Neural cell (in vitro differentiated cells): ENCODE measurements at regions not wholly inside any gene's neighbourhood (a gene's known extent, or its start where the extent isn't known, plus 50 kb on each side); places are given as distances from the start of the nearest gene placed in this dataset.

ENCODE experiments used
- H2AFZ ChIP-seq: fragments of 200-600, 300-800 bp; sonication (generic), shearing (Covaris generic); 2 replicates; pipeline ENCODE4 v1.6.0; 2014; ENCODE audit warnings: low read depth, mild to moderate bottlenecking, antibody characterized with exemption, low read length, moderate library complexity
- H3F3A ChIP-seq: fragments of 200-600 bp; shearing (Covaris generic); 2 replicates; pipeline ENCODE4 v1.6.1; 2016; ENCODE audit warnings: mild to moderate bottlenecking, moderate library complexity, mixed read lengths, antibody characterized with exemption, low read length; ENCODE audit not compliant: insufficient read depth, poor library complexity, severe bottlenecking
- H3K27ac ChIP-seq: fragments of 200-600, 300-800 bp; sonication (generic), shearing (Covaris generic); 2 replicates; pipeline ENCODE4 v1.5.1; 2014; ENCODE audit warnings: mild to moderate bottlenecking, low read length, moderate library complexity
- H3K27me3 ChIP-seq: fragments of 300-800, 200-600 bp; sonication (generic), shearing (Covaris generic); 2 replicates; pipeline ENCODE4 v1.6.0; 2014; ENCODE audit warnings: mild to moderate bottlenecking, low read depth, low read length, moderate library complexity; ENCODE audit not compliant: insufficient read depth
- H3K36me3 ChIP-seq: fragments of 300-800, 200-600 bp; sonication (generic), shearing (Covaris generic); 2 replicates; pipeline ENCODE4 v1.5.1; 2014; ENCODE audit warnings: mild to moderate bottlenecking, antibody characterized with exemption, low read length, moderate library complexity; ENCODE audit not compliant: insufficient read depth
- H3K4me2 ChIP-seq: fragments of 300-800, 200-600 bp; sonication (generic), shearing (Covaris generic); 2 replicates; pipeline ENCODE4 v1.6.0; 2014; ENCODE audit warnings: mild to moderate bottlenecking, low read length
- H3K4me3 ChIP-seq: fragments of 300-800, 200-600 bp; sonication (generic), shearing (Covaris generic); 2 replicates; pipeline ENCODE4 v1.5.1; 2014; ENCODE audit warnings: mild to moderate bottlenecking, low read length, moderate library complexity
- H3K79me2 ChIP-seq: fragments of 200-600 bp; shearing (Covaris generic); replicated peaks from 2 replicates; pipeline ENCODE4 v1.6.0; 2014; ENCODE audit warnings: mild to moderate bottlenecking, low read length, moderate library complexity; ENCODE audit not compliant: insufficient read depth
- H3K9ac ChIP-seq: fragments of 300-800, 200-600 bp; sonication (generic), shearing (Covaris generic); 2 replicates; pipeline ENCODE4 v1.6.1; 2016; ENCODE audit warnings: mild to moderate bottlenecking, low read length, mixed read lengths
- H3K9me2 ChIP-seq: fragments of 200-600 bp; shearing (Covaris generic); 2 replicates; pipeline ENCODE4 v1.6.1; 2016; ENCODE audit warnings: mild to moderate bottlenecking, low read length, mixed read lengths; ENCODE audit not compliant: insufficient read depth
- H3K9me3 ChIP-seq: fragments of 200-600, 300-800 bp; sonication (generic), shearing (Covaris generic); 2 replicates; pipeline ENCODE4 v1.6.1; 2016; ENCODE audit warnings: mild to moderate bottlenecking, mixed run types, low read length, moderate library complexity, mixed read lengths
- H4K20me1 ChIP-seq: fragments of 200-600 bp; shearing (Covaris generic); 2 replicates; pipeline ENCODE4 v1.6.1; 2016; ENCODE audit warnings: mild to moderate bottlenecking, mixed run types; ENCODE audit not compliant: insufficient read depth
- CTCF ChIP-seq: fragments of 450-650 bp; IDR thresholded peaks from 2 replicates; pipeline ENCODE4 v1.5.1; 2014; ENCODE audit warnings: antibody characterized with exemption, mild to moderate bottlenecking, moderate library complexity; ENCODE audit not compliant: poor library complexity, severe bottlenecking
- EZH2 ChIP-seq: fragments of 200-600, 300-800 bp; shearing (Covaris generic), sonication (generic); IDR thresholded peaks from 2 replicates; pipeline ENCODE4 v1.6.1; 2014; ENCODE audit warnings: antibody characterized with exemption, low read length, borderline replicate concordance, mild to moderate bottlenecking; ENCODE audit not compliant: insufficient read depth, poor library complexity, severe bottlenecking
- MXI1 ChIP-seq: fragments of 450-650 bp; conservative IDR thresholded peaks from 2 replicates; pipeline ENCODE4 v1.6.1; 2014; ENCODE audit warnings: antibody characterized with exemption, mild to moderate bottlenecking; ENCODE audit not compliant: poor library complexity, severe bottlenecking
- POLR2AphosphoS5 ChIP-seq: IDR thresholded peaks from 2 replicates; pipeline ENCODE4 v1.6.1; 2012
- RAD21 ChIP-seq: fragments of 450-650 bp; conservative IDR thresholded peaks from 2 replicates; pipeline ENCODE4 v1.6.1; 2014; ENCODE audit warnings: antibody characterized with exemption, mild to moderate bottlenecking, moderate library complexity
- REST ChIP-seq: IDR thresholded peaks from 2 replicates; pipeline ENCODE4 v1.6.1; 2012; ENCODE audit warnings: borderline replicate concordance
- TAF1 ChIP-seq: IDR thresholded peaks from 2 replicates; pipeline ENCODE4 v1.6.1; 2012; ENCODE audit warnings: low read depth

- no peak overlapping the region for H3K27ac ChIP-seq
- H3K79me2 ChIP-seq = no peaks in the 10 kb centered on the region
- no peaks in the 10 kb centered on the region for H3K27me3 ChIP-seq
- TF ChIP-seq CTCF (no peak), MXI1 (no peak)
- H3K4me3 ChIP-seq = no peak overlapping the region
- H4K20me1 ChIP-seq = no peaks in the 10 kb centered on the region
- no peaks in the 10 kb centered on the region for H3K9me2 ChIP-seq
- H3K4me2 ChIP-seq = no peak overlapping the region
- H2AFZ ChIP-seq = no peak overlapping the region
- H3K36me3 ChIP-seq = no peaks in the 10 kb centered on the region
- no peaks in the 10 kb centered on the region for H3K9me3 ChIP-seq
- no peak overlapping the region for H3K9ac ChIP-seq
- no peaks in the 10 kb centered on the region for H3F3A ChIP-seq
Observed at GRCh38 chr1:22248746-22249145, 105.8 kb upstream of the WNT4 start.

GRCh38 chr1:22249928-22250680 is 107.2 kb upstream of the WNT4 start:
- H3K27me3 ChIP-seq = no peaks in the 10 kb centered on the region
- no peak overlapping the region for H2AFZ ChIP-seq
- no peaks in the 10 kb centered on the region for H3F3A ChIP-seq
- no peak overlapping the region for H3K9ac ChIP-seq
- H3K79me2 ChIP-seq = no peaks in the 10 kb centered on the region
- H3K27ac ChIP-seq = no peak overlapping the region
- no peaks in the 10 kb centered on the region for H3K36me3 ChIP-seq
- H3K4me2 ChIP-seq = no peak overlapping the region
- no peak overlapping the region for H3K4me3 ChIP-seq
- no peaks in the 10 kb centered on the region for H3K9me3 ChIP-seq
- no peaks in the 10 kb centered on the region for H4K20me1 ChIP-seq
- H3K9me2 ChIP-seq = no peaks in the 10 kb centered on the region
- TF ChIP-seq TAF1 = no peak
- no peak for TF ChIP-seq MXI1
- TF ChIP-seq REST = no peak
- TF ChIP-seq RAD21 = no peak
- TF ChIP-seq POLR2AphosphoS5 = no peak
- TF ChIP-seq CTCF = no peak
- no peak for TF ChIP-seq EZH2
